GM23248 (cell line): ENCODE measurements at regions not wholly inside any gene's neighbourhood (a gene's known extent, or its start where the extent isn't known, plus 50 kb on each side); places are given as distances from the start of the nearest gene placed in this dataset.

ENCODE experiments used
- DNase-seq: peaks from one replicate; pipeline ENCODE4 v3.0.0-alpha.2; 2015
- H2AFZ ChIP-seq: fragments of 200-600 bp; sonication (generic); 2 replicates; pipeline ENCODE4 v1.6.1; 2016; ENCODE audit warnings: antibody characterized with exemption
- H3F3A ChIP-seq: fragments of 200-600 bp; sonication (generic); 2 replicates; pipeline ENCODE4 v1.6.1; 2016; ENCODE audit warnings: mild to moderate bottlenecking, antibody characterized with exemption, mixed run types; ENCODE audit not compliant: insufficient read depth
- H3K27ac ChIP-seq: fragments of 200-600 bp; sonication (generic); 2 replicates; pipeline ENCODE4 v1.5.1; 2016; ENCODE audit warnings: mild to moderate bottlenecking
- H3K27me3 ChIP-seq: fragments of 200-600 bp; sonication (generic); replicated peaks from 2 replicates; pipeline ENCODE4 v1.6.1; 2016; ENCODE audit warnings: mild to moderate bottlenecking; ENCODE audit not compliant: insufficient read depth
- H3K36me3 ChIP-seq: fragments of 200-600 bp; sonication (generic); 2 replicates; pipeline ENCODE4 v1.6.1; 2016; ENCODE audit warnings: low read depth, mild to moderate bottlenecking
- H3K4me1 ChIP-seq: fragments of 200-600 bp; sonication (generic); 2 replicates; pipeline ENCODE4 v1.6.1; 2016; ENCODE audit warnings: mild to moderate bottlenecking; ENCODE audit not compliant: insufficient read depth
- H3K4me2 ChIP-seq: fragments of 200-600 bp; sonication (generic); one replicate; pipeline ENCODE4 v1.6.1; 2016; ENCODE audit warnings: mild to moderate bottlenecking; ENCODE audit not compliant: unreplicated experiment
- H3K4me3 ChIP-seq: fragments of 200-600 bp; sonication (generic); 2 replicates; pipeline ENCODE4 v1.5.1; 2016; ENCODE audit warnings: mild to moderate bottlenecking
- H3K79me2 ChIP-seq: fragments of 200-600 bp; sonication (generic); 2 replicates; pipeline ENCODE4 v1.6.1; 2016; ENCODE audit warnings: mild to moderate bottlenecking; ENCODE audit not compliant: insufficient read depth
- H3K9ac ChIP-seq: fragments of 200-600 bp; sonication (generic); 2 replicates; pipeline ENCODE4 v1.6.1; 2016; ENCODE audit warnings: mild to moderate bottlenecking
- H3K9me2 ChIP-seq: fragments of 200-600 bp; sonication (generic); 2 replicates; pipeline ENCODE4 v1.6.1; 2016; ENCODE audit warnings: mixed run types, mild to moderate bottlenecking, moderate library complexity; ENCODE audit not compliant: insufficient read depth
- H3K9me3 ChIP-seq: fragments of 200-600 bp; sonication (generic); one replicate; pipeline ENCODE4 v1.6.1; 2017; ENCODE audit warnings: low read depth
- H4K20me1 ChIP-seq: fragments of 200-600 bp; sonication (generic); 2 replicates; pipeline ENCODE4 v1.6.0; 2016; ENCODE audit not compliant: insufficient read depth
- EZH2 ChIP-seq: fragments of 200-600 bp; sonication (generic); IDR thresholded peaks from 2 replicates; pipeline ENCODE4 v1.6.1; 2018; ENCODE audit warnings: antibody characterized with exemption, mild to moderate bottlenecking; ENCODE audit not compliant: insufficient read depth, poor library complexity, severe bottlenecking
- EZH2phosphoT487 ChIP-seq: fragments of 200-600 bp; sonication (generic); IDR thresholded peaks from 2 replicates; pipeline ENCODE4 v1.6.1; 2018; ENCODE audit warnings: antibody characterized with exemption, moderate library complexity, mild to moderate bottlenecking, low read depth; ENCODE audit not compliant: insufficient read depth
- WGBS, 2 experiments: methylation state at CpG; one replicate each; pipeline ENCODE4 v1.1.6; 2015 to 2017; ENCODE audit warnings: low lambda C conversion rate in 2 of 2, low coverage in 1 of 2; ENCODE audit errors: missing lambda C conversion rate in 2 of 2; 5-methylcytosine and 5-hydroxymethylcytosine counted together
- in situ Hi-C: fragments of 300-500 bp; cut with MboI; formaldehyde crosslinking; loops from 2 replicates; pipeline ENCODE4 v1.15.0; 2020

- Histone ChIP-seq H3K9me2 (no peaks in the 10 kb centered on the region), H2AFZ (no peak overlapping the region), H3K27me3 (peaks cover 7% of the 10 kb centered on the region), H3K9ac (no peak overlapping the region), H3K4me1 (peaks cover 22% of the 10 kb centered on the region), H3K4me3 (no peak overlapping the region), H3K4me2 (no peak overlapping the region), H3K27ac (no peak overlapping the region), H3K79me2 (no peaks in the 10 kb centered on the region), H3K36me3 (no peaks in the 10 kb centered on the region), H4K20me1 (no peaks in the 10 kb centered on the region), H3F3A (peaks cover 13% of the 10 kb centered on the region), H3K9me3 (peaks cover 8% of the 10 kb centered on the region)
- TF ChIP-seq EZH2phosphoT487: no peak
- no peak for TF ChIP-seq EZH2
- in situ Hi-C loops: no loop called here
- 75 to 76% methylated on average over 10 to 13 of the region's 13 CpGs for WGBS, 2 experiments
- DNase-seq: no peak
Observed at GRCh38 chr17:77879226-77879895, 79.1 kb upstream of the TNRC6C start.

- Histone ChIP-seq H3K4me3 (no peak overlapping the region), H3K36me3 (no peaks in the 10 kb centered on the region), H2AFZ (no peak overlapping the region), H4K20me1 (no peaks in the 10 kb centered on the region), H3K9me3 (peaks cover 8% of the 10 kb centered on the region), H3K4me1 (peaks cover 17% of the 10 kb centered on the region), H3K79me2 (no peaks in the 10 kb centered on the region), H3F3A (peaks cover 13% of the 10 kb centered on the region), H3K4me2 (no peak overlapping the region), H3K9ac (no peak overlapping the region), H3K9me2 (no peaks in the 10 kb centered on the region), H3K27me3 (peaks cover 7% of the 10 kb centered on the region), H3K27ac (no peak overlapping the region)
- in situ Hi-C loops: no loop called here
- 81 to 82% methylated on average over 9 of the region's 9 CpGs for WGBS, 2 experiments
- TF ChIP-seq EZH2 (no peak), EZH2phosphoT487 (no peak)
- no peak for DNase-seq
Observed at GRCh38 chr17:77879896-77880280, 78.6 kb upstream of the TNRC6C start.

- H3K9me3 ChIP-seq: peaks cover 8% of the 10 kb centered on the region
- no peaks in the 10 kb centered on the region for H3K9me2 ChIP-seq
- WGBS, 2 experiments: 65 to 67% methylated on average over 10 to 11 of the region's 11 CpGs
- no peaks in the 10 kb centered on the region for H3K36me3 ChIP-seq
- DNase-seq: no peak
- H3K4me3 ChIP-seq: no peak overlapping the region
- peaks cover 5% of the 10 kb centered on the region for H3F3A ChIP-seq
- peak overlapping the region; percentile 31; the same call in 1 of the 2 replicates for H3K9ac ChIP-seq
- peaks cover 7% of the 10 kb centered on the region for H3K27me3 ChIP-seq
- H3K27ac ChIP-seq: no peak overlapping the region
- H4K20me1 ChIP-seq: no peaks in the 10 kb centered on the region
- H2AFZ ChIP-seq: no peak overlapping the region
- H3K79me2 ChIP-seq: no peaks in the 10 kb centered on the region
- H3K4me2 ChIP-seq: peak overlapping the region; percentile 42
- TF ChIP-seq EZH2 (no peak), EZH2phosphoT487 (no peak)
- H3K4me1 ChIP-seq: peaks cover 10% of the 10 kb centered on the region
- in situ Hi-C loops: no loop called here
Observed at GRCh38 chr17:77880711-77881450, 77.6 kb upstream of the TNRC6C start.

GRCh38 chr17:77881545-77881944, 77.0 kb upstream of the TNRC6C start:
- Histone ChIP-seq H3K4me3 (no peak overlapping the region), H3K9ac (peak overlapping the region; percentile 31; the same call in 1 of the 2 replicates), H3K27me3 (peaks cover 12% of the 10 kb centered on the region), H3K4me2 (peak overlapping the region; percentile 42), H3K4me1 (peaks cover 10% of the 10 kb centered on the region), H4K20me1 (no peaks in the 10 kb centered on the region), H3K9me2 (no peaks in the 10 kb centered on the region), H3K79me2 (no peaks in the 10 kb centered on the region), H2AFZ (no peak overlapping the region), H3K36me3 (no peaks in the 10 kb centered on the region), H3F3A (no peaks in the 10 kb centered on the region), H3K9me3 (peaks cover 1% of the 10 kb centered on the region), H3K27ac (no peak overlapping the region)
- peak; percentile 78 for DNase-seq
- in situ Hi-C loops: no loop called here
- WGBS, 2 experiments: 9 to 10% methylated on average over 10 of the region's 10 CpGs
- TF ChIP-seq EZH2phosphoT487 (no peak), EZH2 (no peak)
